D341Med (cell line): ENCODE measurements at regions not wholly inside any gene's neighbourhood (a gene's known extent, or its start where the extent isn't known, plus 50 kb on each side); places are given as distances from the start of the nearest gene placed in this dataset.

Experiments used
- DNase-seq: peaks from one replicate; pipeline ENCODE4 v3.0.0; 2012; ENCODE audit warnings: low spot score

GRCh38 chr3:106616556-106616955, 747.7 kb upstream of the CBLB start:
- DNase-seq, result no peak

DNA sequence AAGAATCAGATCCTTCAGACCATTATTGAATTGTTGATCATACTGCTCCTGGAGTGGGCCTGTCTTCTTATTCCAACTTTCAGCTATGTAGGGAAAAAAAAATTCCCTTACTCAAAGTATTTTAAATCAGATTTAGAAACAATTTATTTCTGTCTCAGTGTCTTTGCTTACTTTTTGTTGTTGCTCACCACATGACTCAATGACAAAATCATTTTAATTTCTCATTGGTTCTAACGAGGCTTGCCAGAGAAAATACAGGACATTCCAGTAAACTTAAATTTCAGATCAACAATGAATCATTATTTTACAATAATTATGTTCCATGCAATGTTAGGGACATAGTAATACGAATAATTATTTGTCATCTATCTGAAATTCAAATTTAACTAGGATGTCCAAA, 748.5 kb upstream of the CBLB start:
- no peak for DNase-seq

GRCh38 chr3:106620646-106621045, 751.8 kb upstream of the CBLB start:
- DNase-seq, result no peak

DNA sequence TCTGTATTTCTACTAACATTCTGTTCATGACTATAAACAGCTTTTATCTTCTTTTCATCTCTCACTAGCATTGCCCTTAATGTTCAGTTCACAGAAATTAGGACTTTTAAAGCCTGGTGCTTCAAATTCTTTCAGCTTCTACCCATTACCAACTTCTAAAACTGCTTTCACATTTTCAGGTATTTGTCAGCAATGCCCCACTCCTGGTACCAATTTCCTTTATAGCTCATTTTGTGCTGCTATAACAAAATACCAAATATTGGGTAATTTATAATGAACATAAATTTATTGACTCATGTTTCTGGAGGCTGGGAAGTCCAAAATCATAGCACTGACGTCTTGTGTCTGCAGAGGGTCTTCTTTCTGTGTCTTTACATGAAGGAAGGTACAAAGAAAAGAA, 753.1 kb upstream of the CCDC54 start:
- no peak for DNase-seq

DNA sequence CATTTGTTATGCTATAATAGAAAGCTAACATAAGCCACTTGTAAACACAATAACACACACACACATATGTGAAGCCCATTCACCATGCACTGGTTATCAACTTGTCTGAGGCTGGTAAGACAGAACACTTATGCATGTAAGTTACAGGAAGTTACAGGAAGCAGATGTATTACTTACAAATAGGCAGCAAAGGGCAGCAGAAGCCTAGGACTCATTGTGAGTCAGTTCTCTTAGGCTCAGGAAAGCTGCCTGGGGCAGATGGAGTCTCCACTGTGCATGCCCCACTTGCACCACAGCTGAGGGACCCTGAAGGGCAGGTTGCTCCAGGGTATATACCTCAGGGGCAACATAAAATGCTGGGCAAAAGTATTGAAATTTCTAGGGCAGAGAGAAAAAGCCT, 748.8 kb upstream of the CCDC54 start:
- no peak for DNase-seq

DNA sequence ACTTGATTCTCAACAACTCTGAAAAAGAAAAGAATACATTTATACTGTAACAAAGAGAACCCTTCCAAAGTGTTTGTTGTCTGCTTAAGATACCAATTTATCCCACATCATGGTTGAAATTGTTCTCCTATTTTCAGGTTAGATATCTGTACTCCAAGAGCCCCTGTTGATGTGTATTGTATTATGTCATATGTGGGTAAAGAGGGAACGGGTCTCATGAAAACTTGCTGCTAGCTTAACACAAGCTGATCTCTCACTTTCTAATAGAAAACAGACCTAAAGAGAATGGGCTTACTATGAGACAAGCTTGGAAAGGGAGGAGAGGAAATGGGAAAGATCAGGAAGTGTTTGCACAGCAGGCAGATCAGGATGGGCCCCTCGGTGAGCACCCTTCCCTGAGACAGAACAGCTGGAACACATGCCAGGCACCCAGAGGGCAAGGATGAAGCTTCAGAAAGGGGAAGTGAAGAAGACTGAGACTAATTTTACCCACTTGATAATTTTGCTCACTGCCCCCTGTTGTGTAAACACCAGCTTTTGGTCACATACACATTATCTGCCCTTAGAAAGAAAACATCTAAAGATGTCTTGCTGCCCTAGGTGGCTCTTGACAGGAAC, 747.9 kb upstream of the CCDC54 start:
- DNase-seq, result no peak

DNA sequence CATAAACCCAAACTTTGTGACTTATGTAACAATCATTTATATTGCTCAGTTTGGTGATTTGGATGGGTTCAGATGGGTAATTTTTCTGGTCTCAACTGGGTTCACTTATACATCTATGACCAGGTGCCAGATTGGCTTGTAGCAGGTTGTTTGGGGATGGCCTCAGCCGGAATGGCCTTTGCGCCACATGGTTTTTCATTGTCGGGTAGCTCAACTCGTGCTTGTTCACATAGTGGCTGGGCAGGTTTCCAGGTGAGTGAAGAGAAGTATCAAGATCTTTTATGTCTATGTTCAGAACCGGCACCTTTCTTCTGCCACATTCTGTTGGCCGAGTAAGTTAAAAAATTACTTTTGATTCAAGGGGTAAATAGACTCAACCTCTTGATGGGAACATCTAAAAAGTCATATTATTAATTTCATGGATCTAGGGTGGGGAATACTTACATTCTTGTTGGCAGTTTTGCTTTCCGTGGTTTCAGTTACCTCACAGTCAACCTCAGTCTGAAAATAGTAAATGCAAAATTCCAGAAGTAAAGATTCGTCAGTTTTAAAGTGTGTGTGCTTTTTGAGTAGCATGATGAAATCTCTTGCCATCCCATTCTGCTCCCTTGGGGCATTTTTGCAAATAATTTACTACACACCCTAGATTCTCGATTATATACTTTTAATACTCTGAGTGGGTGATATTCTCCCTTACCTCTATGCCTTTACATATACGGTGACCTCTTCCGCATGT, 745.7 kb upstream of the CCDC54 start:
- DNase-seq, result no peak

GRCh38 chr3:106635271-106635670, 742.0 kb upstream of the CCDC54 start:
- no peak for DNase-seq

DNA sequence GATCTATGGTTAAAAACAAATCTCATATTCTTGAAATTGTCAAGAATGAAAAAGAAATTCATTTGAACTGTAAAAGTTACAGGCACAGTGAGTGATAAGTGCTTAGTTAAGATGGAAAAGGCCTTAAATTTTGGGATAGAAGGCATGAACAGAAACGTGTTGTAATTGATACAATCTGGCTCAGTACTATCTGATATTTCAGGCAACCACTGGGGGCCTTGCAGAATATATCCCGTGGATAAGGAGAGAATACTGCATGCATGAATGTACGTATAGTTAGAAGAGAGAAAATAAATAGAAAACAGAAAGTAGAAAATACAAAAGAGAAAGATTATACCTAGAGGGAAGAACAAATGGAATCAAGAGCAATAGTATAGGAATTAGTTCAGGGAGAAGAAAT, 741.4 kb upstream of the CCDC54 start:
- DNase-seq, result no peak

GRCh38 chr3:106640353-106640752, 736.9 kb upstream of the CCDC54 start:
- DNase-seq, result no peak

- DNase-seq, result no peak
These were observed 735.1 kb upstream of the CCDC54 start for GRCh38 chr3:106642161-106642560.

DNA sequence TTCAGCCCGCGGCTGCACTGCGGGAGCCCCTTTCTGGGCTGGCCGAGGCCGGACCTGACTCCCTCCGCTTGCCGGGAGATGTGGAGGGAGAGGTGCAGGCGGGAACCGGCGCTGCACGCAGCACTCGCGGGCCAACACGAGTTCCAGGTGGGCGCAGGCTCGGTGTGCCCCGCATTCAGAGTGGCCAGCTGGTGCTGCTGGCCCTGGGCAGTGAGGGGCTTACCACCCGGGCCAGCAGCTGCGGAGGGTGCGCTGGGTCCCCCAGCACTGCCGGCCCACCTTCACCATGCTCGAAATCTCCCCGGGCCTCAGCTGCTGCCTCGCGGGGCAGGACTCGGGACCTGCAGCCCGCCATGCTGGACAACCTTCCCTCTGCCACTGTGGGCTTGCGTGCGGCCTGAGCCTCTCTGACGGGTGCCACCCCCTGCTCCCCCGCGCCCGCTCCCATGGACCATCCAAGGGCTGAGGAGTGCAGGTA, 733.5 kb upstream of the CCDC54 start:
- no peak for DNase-seq

- DNase-seq, result no peak
These were observed 703.2 kb upstream of the CCDC54 start for GRCh38 chr3:106673926-106674569.

GRCh38 chr3:106675451-106675850, 701.8 kb upstream of the CCDC54 start:
- DNase-seq, result no peak

- no peak for DNase-seq
These were observed 698.4 kb upstream of the CCDC54 start for GRCh38 chr3:106678657-106679390.

GRCh38 chr3:106683953-106684620, 693.2 kb upstream of the CCDC54 start:
- no peak for DNase-seq

- no peak for DNase-seq
These were observed 691.5 kb upstream of the CCDC54 start for GRCh38 chr3:106685745-106686144.

DNA sequence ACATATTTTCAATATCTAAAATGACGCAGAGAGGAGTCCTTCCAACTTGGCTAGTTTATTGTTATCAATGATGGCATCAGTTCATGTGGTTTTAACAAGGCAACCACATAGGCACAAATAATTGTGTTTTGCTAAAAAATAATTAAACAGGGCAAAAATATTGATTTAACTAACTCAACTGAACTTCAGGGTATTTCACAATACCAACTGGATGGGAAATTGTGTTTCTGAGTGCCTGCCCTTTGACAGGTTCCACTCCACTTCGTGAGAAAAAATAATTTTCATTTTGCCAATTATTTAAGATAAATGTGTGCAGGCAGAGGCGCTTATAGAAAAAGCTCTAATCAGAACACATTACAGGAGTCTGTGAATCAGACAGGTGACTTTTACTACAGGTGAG, 689.3 kb upstream of the CCDC54 start:
- DNase-seq, result no peak

GRCh38 chr3:106688464-106688863, 688.8 kb upstream of the CCDC54 start:
- DNase-seq, result no peak

GRCh38 chr3:106691476-106691875, 685.8 kb upstream of the CCDC54 start:
- DNase-seq, result no peak

DNA sequence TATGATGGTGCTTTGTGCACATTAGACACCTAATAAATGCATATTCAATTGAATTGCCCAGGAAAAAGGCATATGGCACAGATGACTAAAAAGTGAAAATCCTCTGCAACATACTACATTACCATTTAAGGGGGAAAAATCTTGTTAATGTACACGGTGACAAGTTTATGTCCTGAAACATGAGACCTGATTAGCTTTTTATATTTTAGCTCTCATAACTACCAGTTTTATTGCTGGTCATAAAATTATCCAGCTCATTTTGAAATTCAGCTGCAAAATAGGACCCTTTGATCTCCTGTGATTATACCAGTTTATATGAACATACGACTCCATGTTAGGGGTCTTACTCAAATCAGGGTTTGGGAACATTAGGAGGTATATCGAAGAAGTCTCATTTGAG, 684.6 kb upstream of the CCDC54 start:
- DNase-seq, result no peak

DNA sequence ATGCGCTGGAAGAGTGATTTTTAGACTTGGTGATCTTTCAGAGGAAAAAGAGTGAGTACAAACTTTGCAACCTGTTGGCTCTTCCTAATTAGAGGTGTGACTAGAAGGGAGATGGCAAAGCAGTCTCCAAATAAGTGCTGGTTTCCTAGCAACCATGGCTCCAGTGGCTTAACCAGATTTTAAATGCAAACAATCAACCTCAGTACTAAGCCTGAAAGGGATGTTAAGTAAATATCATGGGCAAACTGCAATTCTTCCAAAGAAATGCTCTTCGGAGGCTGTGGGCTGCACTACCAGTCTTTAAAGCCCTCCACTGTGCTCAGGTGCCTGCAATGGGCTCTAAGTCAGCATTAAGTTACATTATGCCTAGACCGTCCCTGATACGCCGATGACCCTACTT, 678.1 kb upstream of the CCDC54 start:
- no peak for DNase-seq
